PFSK-1 (cell line): ENCODE measurements at regions not wholly inside any gene's neighbourhood (a gene's known extent, or its start where the extent isn't known, plus 50 kb on each side); places are given as distances from the start of the nearest gene placed in this dataset.

Source experiments
- POLR2AphosphoS5 ChIP-seq: IDR thresholded peaks from 2 replicates; pipeline ENCODE4 v1.6.1; 2012; ENCODE audit warnings: low read depth, mild to moderate bottlenecking, control low read depth, low read length, moderate library complexity
- TF ChIP-seq, protein P1 (sequence below), 2 experiments: IDR thresholded peaks; 2 replicates each; pipeline versions ENCODE4 v1.6.1 to v1.8.0; 2011 to 2012; ENCODE audit warnings: low read depth in 2 of 2, low read length in 2 of 2, control low read depth in 1 of 2, inconsistent platforms in 1 of 2, mild to moderate bottlenecking in 1 of 2, moderate library complexity in 1 of 2; ENCODE audit not compliant: insufficient read depth in 1 of 2

DNA sequence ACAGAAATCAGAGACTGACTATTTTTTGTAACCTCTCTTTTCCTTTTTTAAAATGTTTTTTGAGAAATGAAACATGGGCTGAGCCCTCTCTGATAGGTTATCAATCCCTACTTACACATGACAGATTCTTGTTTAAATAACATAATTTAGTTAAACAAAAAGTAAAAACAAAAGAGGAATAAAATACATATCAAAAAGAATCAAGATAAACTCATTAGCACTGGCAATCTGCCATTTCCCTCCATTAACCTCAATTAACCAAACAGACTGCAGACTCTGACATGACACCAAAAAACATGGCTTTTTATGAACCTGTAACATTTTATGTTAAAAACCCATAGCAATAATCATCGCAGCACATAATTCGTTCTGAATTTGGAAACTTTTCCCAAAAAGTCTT, 284.4 kb upstream of the MTNR1B start:
- TF ChIP-seq POLR2AphosphoS5 = no peak
- TF ChIP-seq, protein P1, sequence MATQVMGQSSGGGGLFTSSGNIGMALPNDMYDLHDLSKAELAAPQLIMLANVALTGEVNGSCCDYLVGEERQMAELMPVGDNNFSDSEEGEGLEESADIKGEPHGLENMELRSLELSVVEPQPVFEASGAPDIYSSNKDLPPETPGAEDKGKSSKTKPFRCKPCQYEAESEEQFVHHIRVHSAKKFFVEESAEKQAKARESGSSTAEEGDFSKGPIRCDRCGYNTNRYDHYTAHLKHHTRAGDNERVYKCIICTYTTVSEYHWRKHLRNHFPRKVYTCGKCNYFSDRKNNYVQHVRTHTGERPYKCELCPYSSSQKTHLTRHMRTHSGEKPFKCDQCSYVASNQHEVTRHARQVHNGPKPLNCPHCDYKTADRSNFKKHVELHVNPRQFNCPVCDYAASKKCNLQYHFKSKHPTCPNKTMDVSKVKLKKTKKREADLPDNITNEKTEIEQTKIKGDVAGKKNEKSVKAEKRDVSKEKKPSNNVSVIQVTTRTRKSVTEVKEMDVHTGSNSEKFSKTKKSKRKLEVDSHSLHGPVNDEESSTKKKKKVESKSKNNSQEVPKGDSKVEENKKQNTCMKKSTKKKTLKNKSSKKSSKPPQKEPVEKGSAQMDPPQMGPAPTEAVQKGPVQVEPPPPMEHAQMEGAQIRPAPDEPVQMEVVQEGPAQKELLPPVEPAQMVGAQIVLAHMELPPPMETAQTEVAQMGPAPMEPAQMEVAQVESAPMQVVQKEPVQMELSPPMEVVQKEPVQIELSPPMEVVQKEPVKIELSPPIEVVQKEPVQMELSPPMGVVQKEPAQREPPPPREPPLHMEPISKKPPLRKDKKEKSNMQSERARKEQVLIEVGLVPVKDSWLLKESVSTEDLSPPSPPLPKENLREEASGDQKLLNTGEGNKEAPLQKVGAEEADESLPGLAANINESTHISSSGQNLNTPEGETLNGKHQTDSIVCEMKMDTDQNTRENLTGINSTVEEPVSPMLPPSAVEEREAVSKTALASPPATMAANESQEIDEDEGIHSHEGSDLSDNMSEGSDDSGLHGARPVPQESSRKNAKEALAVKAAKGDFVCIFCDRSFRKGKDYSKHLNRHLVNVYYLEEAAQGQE (IDR thresholded peaks at IDR 0.05; ENCODE audit: insufficient read depth in 1 of 2, low read depth in 2 of 2, low read length in 2 of 2) = no peak
